Left hindlimb (tissue), 1 donor: ENCODE measurements at regions not wholly inside any gene's neighbourhood (a gene's known extent, or its start where the extent isn't known, plus 50 kb on each side); places are given as distances from the start of the nearest gene placed in this dataset.

Experiments used
- DNase-seq: peaks from one replicate; pipeline ENCODE4 v3.0.0-alpha.2; 2018

GRCh38 chr1:57908147-57908890 is 484.5 kb upstream of the DAB1 start:
- no peak for DNase-seq

GRCh38 chr1:57901208-57901919 is 477.5 kb upstream of the DAB1 start:
- DNase-seq: no peak

GRCh38 chr1:57898531-57898930 is 474.7 kb upstream of the DAB1 start:
- DNase-seq: no peak

- DNase-seq: no peak
Observed at GRCh38 chr1:57897581-57897980, 473.7 kb upstream of the DAB1 start.

GRCh38 chr1:57894315-57894714 is 470.5 kb upstream of the DAB1 start:
- DNase-seq: no peak

- DNase-seq: no peak
Observed at GRCh38 chr1:57889676-57890320, 465.9 kb upstream of the DAB1 start.

- DNase-seq: no peak
Observed at GRCh38 chr1:57887964-57888491, 464.2 kb upstream of the DAB1 start.

- DNase-seq: no peak
Observed at GRCh38 chr1:57886376-57886775, 462.5 kb upstream of the DAB1 start.

- no peak for DNase-seq
Observed at GRCh38 chr1:57883642-57883995, 459.8 kb upstream of the DAB1 start.

- no peak for DNase-seq
Observed at GRCh38 chr1:57882934-57883641, 459.2 kb upstream of the DAB1 start.

- no peak for DNase-seq
Observed at GRCh38 chr1:57882072-57882471, 458.2 kb upstream of the DAB1 start.

GRCh38 chr1:57881639-57882038 is 457.8 kb upstream of the DAB1 start:
- no peak for DNase-seq

- no peak for DNase-seq
Observed at GRCh38 chr1:57879700-57880099, 455.8 kb upstream of the DAB1 start.

- no peak for DNase-seq
Observed at GRCh38 chr1:57874418-57874877, 450.6 kb upstream of the DAB1 start.

GRCh38 chr1:57872913-57873312 is 449.1 kb upstream of the DAB1 start:
- DNase-seq: no peak

GRCh38 chr1:57868908-57869307 is 445.0 kb upstream of the DAB1 start:
- no peak for DNase-seq

- no peak for DNase-seq
Observed at GRCh38 chr1:57868239-57868638, 444.4 kb upstream of the DAB1 start.

- DNase-seq: no peak
Observed at GRCh38 chr1:57866998-57867397, 443.1 kb upstream of the DAB1 start.

- no peak for DNase-seq
Observed at GRCh38 chr1:57860931-57861565, 437.2 kb upstream of the DAB1 start.

GRCh38 chr1:57860325-57860724 is 436.5 kb upstream of the DAB1 start:
- no peak for DNase-seq

GRCh38 chr1:57858740-57859139 is 434.9 kb upstream of the DAB1 start:
- DNase-seq: no peak

GRCh38 chr1:57857809-57858208 is 433.9 kb upstream of the DAB1 start:
- no peak for DNase-seq

GRCh38 chr1:57854436-57854835 is 430.6 kb upstream of the DAB1 start:
- no peak for DNase-seq
